ENCODE measurements at regions not wholly inside any gene's neighbourhood (a gene's known extent, or its start where the extent isn't known, plus 50 kb on each side); places are given as distances from the start of the nearest gene placed in this dataset.
"Not testable (repeated sequence)": the region's sequence is repeated elsewhere in the genome, so short reads cannot be mapped to it uniquely, and the experiment has no call there.

DNA sequence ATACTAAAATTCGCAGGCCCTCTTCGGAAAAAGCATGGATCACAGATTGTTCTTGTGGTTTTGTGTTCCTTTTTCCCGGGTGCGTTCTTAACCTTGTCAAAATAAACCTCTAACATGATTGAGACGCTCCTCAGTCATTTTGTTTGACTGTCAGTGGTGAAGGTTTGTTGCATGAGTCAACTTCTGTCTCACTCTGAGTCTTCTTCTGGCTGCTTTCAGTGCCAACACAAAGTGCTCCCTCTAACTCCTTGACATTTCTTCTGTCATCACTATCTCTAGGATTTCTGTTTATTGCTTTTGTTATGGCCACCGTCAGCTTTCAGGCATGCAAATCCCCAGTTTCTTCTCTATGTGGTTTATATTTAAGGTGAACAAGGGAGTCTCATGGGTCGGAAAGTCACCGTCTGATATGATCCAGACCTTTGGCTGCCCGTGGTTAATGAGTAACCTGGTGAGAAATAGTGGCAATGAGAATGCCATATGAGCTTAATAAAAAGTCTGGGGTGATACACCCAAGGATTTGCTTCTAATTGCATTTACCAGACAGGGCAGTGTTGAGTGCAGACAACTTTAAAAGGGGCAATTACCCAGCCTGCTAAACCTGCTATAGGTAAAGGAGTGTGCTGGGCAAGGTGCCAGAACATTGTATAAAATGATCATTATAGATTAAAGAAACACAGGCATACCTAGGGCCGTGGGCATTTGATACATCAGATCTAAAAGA, 248.9 kb upstream of the FAM240B start:
- TF ChIP-seq YY1 (IDR thresholded peaks at IDR 0.05; ENCODE audit: insufficient read depth, insufficient read length); SUZ12 (IDR thresholded peaks at IDR 0.05; ENCODE audit: extremely low read depth, insufficient read depth, insufficient read length): not testable (repeated sequence)

Measured in NT2/D1 (cell line).